IMR-90 (cell line): ENCODE measurements at regions not wholly inside any gene's neighbourhood (a gene's known extent, or its start where the extent isn't known, plus 50 kb on each side); places are given as distances from the start of the nearest gene placed in this dataset.
A peak's percentile ranks its signal among the peaks of the same experiment; 100 is the strongest.

ENCODE experiments used
- ATAC-seq: fragments of 200-7000 bp; cut with Tn5 transposase; 2 replicates; pipeline ENCODE4 v1.9.1; 2020; ENCODE audit warnings: low read depth, mild to moderate bottlenecking, moderate library complexity
- BruUV-seq: library from RNA; stranded (reverse); fragments of 400-500 nt; replicated peaks from 2 replicates; lab custom pipeline; 2021; lab: Mats Ljungman, UMichigan
- CTCF ChIA-PET: fragments of 300-600 bp; formaldehyde crosslinking; extraction: SDS; loops from one replicate; lab custom pipeline; 2021; ENCODE audit warnings: antibody characterized with exemption; lab: Yijun Ruan, JAX
- POLR2A ChIA-PET: fragments of 300-600 bp; sonication (Branson Sonifier 250); formaldehyde crosslinking; loops from one replicate; lab custom pipeline; 2022; ENCODE audit warnings: antibody characterized with exemption; ENCODE audit not compliant: unreplicated experiment; lab: Charles Lee
- DNase-seq: peaks from one replicate; pipeline ENCODE4 v3.0.0; 2013
- H2AFZ ChIP-seq: replicated peaks from 2 replicates; pipeline ENCODE3; 2013; ENCODE audit warnings: low read length, mild to moderate bottlenecking; ENCODE audit not compliant: poor library complexity
- H2AK5ac ChIP-seq: 2 replicates; pipeline ENCODE4 v1.6.1; 2013; ENCODE audit warnings: low read depth, low read length, inconsistent platforms
- H2AK9ac ChIP-seq: replicated peaks from 2 replicates; pipeline ENCODE3; 2013; ENCODE audit warnings: mild to moderate bottlenecking, low read depth, low read length, moderate library complexity; ENCODE audit not compliant: poor library complexity
- H2BK120ac ChIP-seq: 2 replicates; pipeline ENCODE4 v1.6.1; 2013; ENCODE audit warnings: low read depth, low read length, inconsistent platforms
- H2BK15ac ChIP-seq: 3 replicates; pipeline ENCODE4 v1.6.1; 2013; ENCODE audit warnings: low read depth, low read length, inconsistent platforms
- H2BK20ac ChIP-seq: 2 replicates; pipeline ENCODE4 v1.6.1; 2013; ENCODE audit warnings: low read depth, mild to moderate bottlenecking, inconsistent platforms, low read length, moderate library complexity
- H2BK5ac ChIP-seq: 2 replicates; pipeline ENCODE4 v1.6.1; 2013; ENCODE audit warnings: mild to moderate bottlenecking, low read depth, low read length, inconsistent platforms; ENCODE audit not compliant: poor library complexity, severe bottlenecking
- H3K14ac ChIP-seq: replicated peaks from 2 replicates; pipeline ENCODE4 v1.6.1; 2013; ENCODE audit warnings: low read depth, low read length, inconsistent platforms
- H3K18ac ChIP-seq: 2 replicates; pipeline ENCODE4 v1.6.1; 2013; ENCODE audit warnings: low read depth, low read length, control low read depth
- H3K23ac ChIP-seq: 2 replicates; pipeline ENCODE4 v1.6.1; 2013; ENCODE audit warnings: low read depth, low read length, inconsistent platforms
- H3K27ac ChIP-seq: 2 replicates; pipeline ENCODE4 v1.5.1; 2013; ENCODE audit warnings: mild to moderate bottlenecking, control low read depth, low read length; ENCODE audit not compliant: insufficient read depth
- H3K27me3 ChIP-seq: 2 replicates; pipeline ENCODE4 v1.6.1; 2013; ENCODE audit warnings: low read length; ENCODE audit not compliant: control insufficient read depth, insufficient read depth
- H3K36me3 ChIP-seq: 2 replicates; pipeline ENCODE4 v1.6.1; 2013; ENCODE audit warnings: low read length, mixed read lengths; ENCODE audit not compliant: control insufficient read depth, insufficient read depth
- H3K4ac ChIP-seq: 2 replicates; pipeline ENCODE4 v1.6.1; 2013; ENCODE audit warnings: low read depth, low read length, inconsistent platforms
- H3K4me1 ChIP-seq: 2 replicates; pipeline ENCODE4 v1.6.1; 2013; ENCODE audit warnings: low read length, mixed read lengths; ENCODE audit not compliant: control insufficient read depth, insufficient read depth
- H3K4me2 ChIP-seq: 2 replicates; pipeline ENCODE4 v1.6.1; 2013; ENCODE audit warnings: low read depth, mild to moderate bottlenecking, control low read depth, low read length, moderate library complexity
- H3K4me3 ChIP-seq: 2 replicates; pipeline ENCODE4 v1.5.1; 2013; ENCODE audit warnings: low read depth, mild to moderate bottlenecking, control low read depth, low read length, moderate library complexity; ENCODE audit not compliant: insufficient read depth
- H3K56ac ChIP-seq: 2 replicates; pipeline ENCODE4 v1.6.1; 2013; ENCODE audit warnings: low read length, inconsistent platforms; ENCODE audit not compliant: insufficient read depth; ENCODE audit errors: extremely low read depth
- H3K79me1 ChIP-seq, 2 experiments: 2 replicates each; pipeline ENCODE4 v1.6.1; 2013; ENCODE audit warnings: low read length in 2 of 2, inconsistent platforms in 1 of 2, low read depth in 1 of 2
- H3K9ac ChIP-seq: 2 replicates; pipeline ENCODE4 v1.6.1; 2013; ENCODE audit warnings: low read depth, low read length, control low read depth
- H3K9me1 ChIP-seq: 2 replicates; pipeline ENCODE4 v1.6.1; 2013; ENCODE audit warnings: low read length, inconsistent platforms; ENCODE audit not compliant: insufficient read depth
- H3K9me3 ChIP-seq: 2 replicates; pipeline ENCODE4 v1.6.1; 2013; ENCODE audit warnings: low read length; ENCODE audit not compliant: control insufficient read depth, insufficient read depth
- H4K20me1 ChIP-seq: 2 replicates; pipeline ENCODE4 v1.6.1; 2013; ENCODE audit warnings: low read length, inconsistent platforms; ENCODE audit not compliant: insufficient read depth
- H4K5ac ChIP-seq: 2 replicates; pipeline ENCODE4 v1.6.1; 2013; ENCODE audit warnings: mild to moderate bottlenecking, low read depth, low read length, control low read depth
- H4K8ac ChIP-seq, 2 experiments: 2 replicates each; pipeline ENCODE4 v1.6.1; 2013; ENCODE audit warnings: low read depth in 2 of 2, low read length in 2 of 2, control low read depth in 1 of 2, inconsistent platforms in 1 of 2
- H4K91ac ChIP-seq: 2 replicates; pipeline ENCODE4 v1.6.1; 2013; ENCODE audit warnings: low read depth, low read length, inconsistent platforms; ENCODE audit not compliant: insufficient read depth
- CEBPB ChIP-seq: IDR thresholded peaks from 2 replicates; pipeline ENCODE4 v1.6.1; 2012; ENCODE audit warnings: low read depth, low read length, improper control_type of control experiment
- RAD21 ChIP-seq: IDR thresholded peaks from 2 replicates; pipeline ENCODE4 v1.6.1; 2012; ENCODE audit warnings: low read length, improper control_type of control experiment
- whole genome bisulfite sequencing, 2 experiments: methylation state at CpG; one replicate each; pipeline versions ENCODE4 v1.1.5 to v1.1.7; 2013; ENCODE audit warnings: missing lambda C conversion rate in 2 of 2; ENCODE audit not compliant: insufficient read length in 1 of 2; ENCODE audit errors: extremely low coverage in 2 of 2; 5-methylcytosine and 5-hydroxymethylcytosine counted together
- dilution Hi-C: fragments of 300-500 bp; cut with HindIII; formaldehyde crosslinking; loops from one replicate; pipeline ENCODE4 v1.14.3; 2018; ENCODE audit warnings: low sequenced_read_pairs; ENCODE audit not compliant: unreplicated experiment
- in situ Hi-C: fragments of 300-500 bp; cut with MboI; formaldehyde crosslinking; loops from 3 replicates; pipeline ENCODE4 v1.14.3; 2019; ENCODE audit warnings: low sequenced_read_pairs, inconsistent platforms, mixed read lengths
- intact Hi-C: fragments of 100-400 bp; cut with micrococcal nuclease; formaldehyde crosslinking; loops from 2 replicates; pipeline ENCODE4 v1.10.0; 2022

- intact Hi-C loops, result no loop called here
Observed at GRCh38 chr4:66571145-66571695, 900.9 kb upstream of the EPHA5 start.

More at GRCh38 chr4:66571145-66571695, 900.9 kb upstream of the EPHA5 start:
- Histone ChIP-seq H3K36me3 (no peaks in the 10 kb centered on the region), H3K14ac (no peak overlapping the region), H2BK20ac (no peak overlapping the region), H3K9me1 (no peaks in the 10 kb centered on the region), H4K20me1 (no peaks in the 10 kb centered on the region), H2AK9ac (no peak overlapping the region), H3K9ac (no peak overlapping the region), H4K8ac (no peak overlapping the region), H2BK120ac (no peak overlapping the region), H4K5ac (no peak overlapping the region), H3K4me3 (no peak overlapping the region), H3K27me3 (no peaks in the 10 kb centered on the region), H3K18ac (no peak overlapping the region), H3K23ac (no peak overlapping the region), H3K27ac (no peak overlapping the region), H3K4me2 (no peak overlapping the region), H4K91ac (no peak overlapping the region), H2BK5ac (no peak overlapping the region), H3K4me1 (no peaks in the 10 kb centered on the region), H2BK15ac (no peak overlapping the region), H3K56ac (no peak overlapping the region), H3K9me3 (peaks cover 3% of the 10 kb centered on the region; the same call in 1 of the 2 replicates), H2AK5ac (no peak overlapping the region), H3K4ac (no peak overlapping the region), H3K79me1 (no peaks in the 10 kb centered on the region), H2AFZ (no peak overlapping the region)
- in situ Hi-C loops (no loop called here), dilution Hi-C loops (no loop called here)
- TF ChIP-seq RAD21 (no peak), CEBPB (peak; percentile 78)
- CTCF ChIA-PET, result no interaction called here
- DNase-seq (no peak), ATAC-seq (no peak)
- POLR2A ChIA-PET, result no interaction called here
- WGBS, 2 experiments, result no CpG with 5 or more reads among the region's 1 CpG
- no TSS peak for BruUV-seq
